Activated naive CD8-positive, alpha-beta T cell treated with anti-CD3 and anti-CD28 coated beads, Interleukin-2, amount 10 ng/mL, durations not matched to agents 7 days and 5 days (primary cell): ENCODE measurements at regions not wholly inside any gene's neighbourhood (a gene's known extent, or its start where the extent isn't known, plus 50 kb on each side); places are given as distances from the start of the nearest gene placed in this dataset.
"Not testable (repeated sequence)": the region's sequence is repeated elsewhere in the genome, so short reads cannot be mapped to it uniquely, and the experiment has no call there.

Experiments used
- ATAC-seq: fragments of 150-1000 bp; cut with Tn5 transposase; one replicate; pipeline ENCODE4 v1.10.0; 2021; ENCODE audit warnings: low read depth, moderate library complexity
- POLR2A ChIA-PET: fragments of 350-600 bp; sonication (Branson Sonifier 250); formaldehyde crosslinking; loops from one replicate; lab custom pipeline; 2021; ENCODE audit warnings: antibody characterized with exemption; lab: Charles Lee
- DNase-seq: peaks from one replicate; pipeline ENCODE4 v3.0.0; 2021
- H3K27ac Mint-ChIP-seq: one replicate; pipeline ENCODE4 v1.8.0; 2022; ENCODE audit warnings: mild to moderate bottlenecking, mixed read lengths
- H3K27me3 Mint-ChIP-seq: one replicate; pipeline ENCODE4 v1.8.0; 2022; ENCODE audit warnings: mild to moderate bottlenecking, moderate library complexity, mixed read lengths
- H3K36me3 Mint-ChIP-seq: one replicate; pipeline ENCODE4 v1.8.0; 2021; ENCODE audit warnings: mild to moderate bottlenecking, mixed read lengths
- H3K4me1 Mint-ChIP-seq: one replicate; pipeline ENCODE4 v1.8.0; 2021; ENCODE audit warnings: mixed read lengths
- H3K4me3 Mint-ChIP-seq: one replicate; pipeline ENCODE4 v1.8.0; 2022; ENCODE audit warnings: mild to moderate bottlenecking, moderate library complexity, mixed read lengths
- H3K9me3 Mint-ChIP-seq: one replicate; pipeline ENCODE4 v1.8.0; 2021; ENCODE audit warnings: mixed read lengths

GRCh38 chr3:144923046-144923775 is 951.6 kb downstream of the DIPK2A start:
- H3K9me3 Mint-ChIP-seq: no peaks in the 10 kb centered on the region
- no peak overlapping the region for H3K27ac Mint-ChIP-seq
- H3K4me3 Mint-ChIP-seq: no peak overlapping the region
- POLR2A ChIA-PET: no interaction called here
- no peaks in the 10 kb centered on the region for H3K36me3 Mint-ChIP-seq
- DNase-seq: no peak
- H3K27me3 Mint-ChIP-seq: no peaks in the 10 kb centered on the region
- H3K4me1 Mint-ChIP-seq: no peaks in the 10 kb centered on the region
- ATAC-seq: no peak

GRCh38 chr3:144930431-144930830 is 958.8 kb downstream of the DIPK2A start:
- H3K4me3 Mint-ChIP-seq: no peak overlapping the region
- no peaks in the 10 kb centered on the region for H3K9me3 Mint-ChIP-seq
- ATAC-seq: no peak
- no peak for DNase-seq
- no peaks in the 10 kb centered on the region for H3K4me1 Mint-ChIP-seq
- H3K36me3 Mint-ChIP-seq: no peaks in the 10 kb centered on the region
- POLR2A ChIA-PET: no interaction called here
- H3K27ac Mint-ChIP-seq: no peak overlapping the region
- no peaks in the 10 kb centered on the region for H3K27me3 Mint-ChIP-seq

GRCh38 chr3:144931590-144931989 is 960.0 kb downstream of the DIPK2A start:
- DNase-seq (no peak), ATAC-seq (no peak)
- H3K36me3 Mint-ChIP-seq: no peaks in the 10 kb centered on the region
- no peak overlapping the region for H3K4me3 Mint-ChIP-seq
- no peak overlapping the region for H3K27ac Mint-ChIP-seq
- no peaks in the 10 kb centered on the region for H3K27me3 Mint-ChIP-seq
- no peaks in the 10 kb centered on the region for H3K9me3 Mint-ChIP-seq
- H3K4me1 Mint-ChIP-seq: no peaks in the 10 kb centered on the region
- POLR2A ChIA-PET: no interaction called here

- peaks cover 5% of the 10 kb centered on the region for H3K9me3 Mint-ChIP-seq
- H3K4me1 Mint-ChIP-seq: no peaks in the 10 kb centered on the region
- H3K27ac Mint-ChIP-seq: no peak overlapping the region
- no peaks in the 10 kb centered on the region for H3K36me3 Mint-ChIP-seq
- POLR2A ChIA-PET: no interaction called here
- DNase-seq (no peak), ATAC-seq (no peak)
- H3K4me3 Mint-ChIP-seq: no peak overlapping the region
- no peaks in the 10 kb centered on the region for H3K27me3 Mint-ChIP-seq
Observed at GRCh38 chr3:144942093-144942837, 970.6 kb downstream of the DIPK2A start.

- POLR2A ChIA-PET: no interaction called here
- H3K9me3 Mint-ChIP-seq: peaks cover 5% of the 10 kb centered on the region
- ATAC-seq: no peak
- H3K36me3 Mint-ChIP-seq: no peaks in the 10 kb centered on the region
- H3K4me3 Mint-ChIP-seq: no peak overlapping the region
- DNase-seq: no peak
- no peaks in the 10 kb centered on the region for H3K27me3 Mint-ChIP-seq
- no peak overlapping the region for H3K27ac Mint-ChIP-seq
- H3K4me1 Mint-ChIP-seq: no peaks in the 10 kb centered on the region
Observed at GRCh38 chr3:144942838-144943197, 971.2 kb downstream of the DIPK2A start.

GRCh38 chr3:144947895-144948294 is 976.3 kb downstream of the DIPK2A start:
- H3K9me3 Mint-ChIP-seq: peaks cover 4% of the 10 kb centered on the region
- H3K4me3 Mint-ChIP-seq: no peak overlapping the region
- H3K36me3 Mint-ChIP-seq: no peaks in the 10 kb centered on the region
- H3K27me3 Mint-ChIP-seq: no peaks in the 10 kb centered on the region
- DNase-seq: no peak
- no peak overlapping the region for H3K27ac Mint-ChIP-seq
- POLR2A ChIA-PET: no interaction called here
- no peak for ATAC-seq
- H3K4me1 Mint-ChIP-seq: no peaks in the 10 kb centered on the region

- no peak overlapping the region for H3K4me3 Mint-ChIP-seq
- H3K4me1 Mint-ChIP-seq: no peaks in the 10 kb centered on the region
- peaks cover 4% of the 10 kb centered on the region for H3K9me3 Mint-ChIP-seq
- no peaks in the 10 kb centered on the region for H3K36me3 Mint-ChIP-seq
- POLR2A ChIA-PET: no interaction called here
- no peaks in the 10 kb centered on the region for H3K27me3 Mint-ChIP-seq
- DNase-seq (no peak), ATAC-seq (no peak)
- no peak overlapping the region for H3K27ac Mint-ChIP-seq
Observed at GRCh38 chr3:144948711-144949110, 977.1 kb downstream of the DIPK2A start.

- Mint-ChIP-seq H3K4me1 (no peaks in the 10 kb centered on the region), H3K4me3 (no peak overlapping the region), H3K9me3 (no peaks in the 10 kb centered on the region), H3K36me3 (no peaks in the 10 kb centered on the region), H3K27me3 (no peaks in the 10 kb centered on the region), H3K27ac (no peak overlapping the region)
- no peak for DNase-seq
- POLR2A ChIA-PET: no interaction called here
- no peak for ATAC-seq
Observed at GRCh38 chr3:144953959-144954358, 982.3 kb downstream of the DIPK2A start.

GRCh38 chr3:144957398-144958101 is 985.9 kb downstream of the DIPK2A start:
- Mint-ChIP-seq H3K36me3 (no peaks in the 10 kb centered on the region), H3K4me3 (no peak overlapping the region), H3K9me3 (no peaks in the 10 kb centered on the region), H3K4me1 (no peaks in the 10 kb centered on the region), H3K27me3 (no peaks in the 10 kb centered on the region), H3K27ac (no peak overlapping the region)
- ATAC-seq (no peak), DNase-seq (no peak)
- POLR2A ChIA-PET: no interaction called here

- DNase-seq (no peak), ATAC-seq (no peak)
- no peak overlapping the region for H3K27ac Mint-ChIP-seq
- no peak overlapping the region for H3K4me3 Mint-ChIP-seq
- no peaks in the 10 kb centered on the region for H3K27me3 Mint-ChIP-seq
- POLR2A ChIA-PET: no interaction called here
- no peaks in the 10 kb centered on the region for H3K9me3 Mint-ChIP-seq
- H3K36me3 Mint-ChIP-seq: no peaks in the 10 kb centered on the region
- no peaks in the 10 kb centered on the region for H3K4me1 Mint-ChIP-seq
Observed at GRCh38 chr3:144963810-144964209, 992.2 kb downstream of the DIPK2A start.

- Mint-ChIP-seq H3K9me3 (no peaks in the 10 kb centered on the region), H3K27ac (no peak overlapping the region), H3K4me1 (no peaks in the 10 kb centered on the region), H3K36me3 (no peaks in the 10 kb centered on the region), H3K27me3 (no peaks in the 10 kb centered on the region), H3K4me3 (no peak overlapping the region)
- DNase-seq (no peak), ATAC-seq (no peak)
- POLR2A ChIA-PET: no interaction called here
Observed at GRCh38 chr3:144966560-144966959, 994.9 kb downstream of the DIPK2A start.

- DNase-seq (no peak), ATAC-seq (no peak)
- H3K9me3 Mint-ChIP-seq: peaks cover 2% of the 10 kb centered on the region
- H3K36me3 Mint-ChIP-seq: no peaks in the 10 kb centered on the region
- H3K4me1 Mint-ChIP-seq: no peaks in the 10 kb centered on the region
- no peaks in the 10 kb centered on the region for H3K27me3 Mint-ChIP-seq
- H3K27ac Mint-ChIP-seq: no peak overlapping the region
- no peak overlapping the region for H3K4me3 Mint-ChIP-seq
- POLR2A ChIA-PET: no interaction called here
Observed at GRCh38 chr3:144968750-144969350, 997.2 kb downstream of the DIPK2A start.

- H3K4me1 Mint-ChIP-seq, POLR2A ChIA-PET, DNase-seq, H3K27ac Mint-ChIP-seq, ATAC-seq, H3K27me3 Mint-ChIP-seq, H3K36me3 Mint-ChIP-seq, H3K9me3 Mint-ChIP-seq, H3K4me3 Mint-ChIP-seq: not testable (repeated sequence)
Observed at GRCh38 chr3:144984481-144984880, 1012.9 kb downstream of the DIPK2A start.
